HG02938 (cell line): ENCODE measurements at regions not wholly inside any gene's neighbourhood (a gene's known extent, or its start where the extent isn't known, plus 50 kb on each side); places are given as distances from the start of the nearest gene placed in this dataset.
"Not testable (repeated sequence)": the region's sequence is repeated elsewhere in the genome, so short reads cannot be mapped to it uniquely, and the experiment has no call there.

Source experiments
- ATAC-seq: cut with Tn5 transposase; IDR thresholded peaks from one replicate; pipeline ENCODE4 v1.9.1; 2021; ENCODE audit warnings: mild to moderate bottlenecking, moderate library complexity; ENCODE audit not compliant: unreplicated experiment

GRCh38 chr1:219324171-219324570 lies 150.5 kb downstream of the LYPLAL1 start:
- no peak for ATAC-seq

DNA sequence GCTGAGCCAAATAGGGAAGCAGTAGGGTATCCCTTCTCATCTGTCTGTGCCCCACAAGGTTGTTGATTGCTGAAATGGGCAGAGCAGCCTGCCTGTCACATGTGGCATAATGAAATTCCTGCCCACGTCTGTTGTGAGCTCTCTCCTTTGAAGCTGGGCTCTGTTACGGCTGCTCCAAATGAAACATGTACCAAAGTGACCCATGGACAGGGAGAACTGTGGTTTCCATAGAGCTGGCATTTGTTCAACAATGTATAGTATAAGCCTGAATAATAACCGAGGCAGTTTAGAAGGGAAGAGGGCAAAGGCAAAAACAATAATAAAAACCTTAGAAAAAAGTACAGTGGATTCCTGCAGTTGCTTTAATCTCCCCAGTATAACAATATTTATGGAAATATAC lies 149.7 kb downstream of the LYPLAL1 start:
- ATAC-seq, result no peak

DNA sequence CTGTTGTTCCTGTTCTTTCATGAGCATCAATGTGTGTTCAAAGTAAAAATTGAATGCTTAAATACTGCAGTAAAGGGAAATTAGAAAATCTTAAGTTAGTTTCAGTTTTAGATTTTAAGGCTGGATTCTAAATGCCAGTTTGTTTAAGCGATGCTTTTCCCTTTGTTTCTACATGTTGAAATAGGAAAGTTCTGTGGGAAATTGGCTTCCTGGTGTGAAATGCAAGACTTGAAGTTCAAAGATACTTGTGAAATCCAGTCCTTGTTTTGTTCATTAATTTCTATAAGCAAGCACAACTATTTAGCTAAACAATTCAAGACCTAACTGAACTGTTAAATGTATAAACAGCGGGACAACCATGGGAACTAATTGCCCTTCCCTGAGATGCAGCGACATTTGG lies 149.1 kb downstream of the LYPLAL1 start:
- no peak for ATAC-seq

GRCh38 chr1:219320563-219320962 lies 146.9 kb downstream of the LYPLAL1 start:
- not testable (repeated sequence) for ATAC-seq

- no peak for ATAC-seq
These were observed 145.1 kb downstream of the LYPLAL1 start for GRCh38 chr1:219318826-219319225.

- ATAC-seq, result no peak
These were observed 144.2 kb downstream of the LYPLAL1 start for GRCh38 chr1:219317762-219318353.

- no peak for ATAC-seq
These were observed 142.4 kb downstream of the LYPLAL1 start for GRCh38 chr1:219316066-219316465.

DNA sequence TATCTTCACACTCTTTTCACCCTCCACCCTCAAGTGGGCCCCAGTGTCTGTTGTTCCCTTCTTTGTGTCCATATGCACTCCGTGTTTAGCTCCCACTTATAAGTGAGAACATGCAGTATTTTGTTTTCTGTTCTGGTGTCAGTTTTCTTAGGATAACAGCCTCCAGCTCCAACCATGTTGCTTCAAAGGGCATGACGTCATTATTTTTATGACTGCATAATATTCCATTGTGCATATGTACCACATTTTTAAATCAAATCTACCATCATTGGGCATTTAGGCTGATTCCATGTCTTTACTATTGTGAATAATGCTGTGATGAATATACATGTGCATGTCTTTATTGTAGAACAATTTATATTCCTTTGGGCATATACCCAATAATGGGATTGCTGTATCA lies 140.3 kb downstream of the LYPLAL1 start:
- no peak for ATAC-seq

DNA sequence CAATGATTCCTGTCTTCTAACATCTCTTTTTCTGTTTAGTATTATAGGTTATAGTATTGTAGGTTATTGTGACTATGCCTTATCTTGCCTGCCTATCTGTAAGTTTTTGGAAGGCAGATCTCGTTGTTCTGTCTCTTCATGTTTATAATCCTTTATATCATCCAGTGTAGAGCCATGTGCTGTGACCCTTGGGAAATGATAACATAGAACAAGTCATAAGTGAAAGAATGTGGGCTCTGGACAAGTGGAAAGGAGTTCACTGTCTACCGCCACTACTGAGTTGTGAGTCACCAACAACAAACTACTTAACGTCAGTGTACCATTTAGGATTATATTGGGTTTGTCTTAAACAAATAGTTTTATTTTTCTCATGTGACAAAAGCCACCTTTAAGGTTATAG lies 139.3 kb downstream of the LYPLAL1 start:
- no peak for ATAC-seq

GRCh38 chr1:219310181-219310728 lies 136.6 kb downstream of the LYPLAL1 start:
- no peak for ATAC-seq

DNA sequence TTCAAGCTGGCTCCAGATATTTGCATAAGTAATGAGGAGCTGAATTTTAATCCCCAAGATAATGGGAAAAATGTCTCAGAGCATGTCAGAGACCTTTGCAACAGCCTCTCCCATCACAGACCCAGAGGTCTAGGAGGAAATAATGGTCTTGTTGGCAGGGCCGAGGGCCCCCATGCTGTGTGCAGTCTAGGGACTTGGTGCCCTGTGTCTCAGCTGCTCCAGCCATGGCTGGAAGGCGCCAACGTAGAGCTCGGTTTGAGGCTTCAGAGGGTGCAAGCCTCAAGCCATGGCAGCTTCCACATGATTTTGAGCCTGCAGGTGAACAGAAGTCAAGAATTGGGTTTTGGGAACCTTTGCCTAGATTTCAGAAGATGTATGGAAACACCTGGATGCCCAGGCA lies 134.7 kb downstream of the LYPLAL1 start:
- no peak for ATAC-seq

DNA sequence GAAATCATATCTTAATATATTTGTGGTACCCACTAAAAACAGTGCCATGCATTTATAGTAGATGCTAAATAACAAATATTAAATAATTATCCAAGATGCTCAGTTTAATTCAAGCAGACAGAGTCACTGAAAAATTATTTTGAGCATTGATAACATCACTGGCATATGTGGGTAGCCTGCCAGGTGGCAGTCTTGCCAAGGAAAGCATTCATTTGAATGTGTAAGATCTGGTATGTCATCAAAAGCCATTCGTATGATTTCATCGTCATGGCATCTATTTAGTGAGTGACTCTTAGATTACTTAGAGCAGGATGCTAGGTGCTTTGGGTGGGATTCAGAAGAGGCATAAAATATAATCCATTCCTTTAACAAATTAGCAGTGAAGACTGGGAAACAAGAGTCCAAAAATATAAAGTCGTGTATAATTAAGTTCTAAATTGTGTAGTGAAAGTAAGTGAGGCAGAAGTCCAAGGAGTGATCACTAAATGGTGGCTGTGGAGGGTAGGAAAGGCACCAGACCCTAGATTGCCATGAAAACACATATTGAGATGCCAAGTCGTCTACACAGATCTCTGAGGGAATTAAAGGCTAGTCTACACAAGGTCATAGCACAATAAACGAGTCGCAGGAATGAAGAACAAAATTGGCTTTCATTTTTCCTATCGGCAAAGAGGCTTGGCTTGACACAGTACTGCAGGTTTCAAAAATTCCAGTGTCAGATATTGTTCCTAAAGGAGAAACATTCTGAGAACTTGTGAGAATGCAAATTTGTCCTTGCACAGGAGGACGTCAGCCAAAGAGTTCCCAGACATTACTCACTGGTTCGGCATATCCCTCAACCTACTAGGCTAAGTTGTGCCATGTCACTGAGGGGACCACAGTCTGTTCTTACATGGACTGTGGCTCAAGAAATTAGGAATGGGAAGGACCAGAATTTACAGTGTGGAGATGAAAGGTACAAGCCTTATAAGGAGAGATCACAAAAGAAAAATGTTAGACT lies 130.8 kb downstream of the LYPLAL1 start:
- ATAC-seq, result no peak

GRCh38 chr1:219302697-219303096 lies 129.0 kb downstream of the LYPLAL1 start:
- ATAC-seq, result no peak

- no peak for ATAC-seq
These were observed 125.7 kb downstream of the LYPLAL1 start for GRCh38 chr1:219299420-219299819.

GRCh38 chr1:219298571-219299148 lies 125.0 kb downstream of the LYPLAL1 start:
- no peak for ATAC-seq

DNA sequence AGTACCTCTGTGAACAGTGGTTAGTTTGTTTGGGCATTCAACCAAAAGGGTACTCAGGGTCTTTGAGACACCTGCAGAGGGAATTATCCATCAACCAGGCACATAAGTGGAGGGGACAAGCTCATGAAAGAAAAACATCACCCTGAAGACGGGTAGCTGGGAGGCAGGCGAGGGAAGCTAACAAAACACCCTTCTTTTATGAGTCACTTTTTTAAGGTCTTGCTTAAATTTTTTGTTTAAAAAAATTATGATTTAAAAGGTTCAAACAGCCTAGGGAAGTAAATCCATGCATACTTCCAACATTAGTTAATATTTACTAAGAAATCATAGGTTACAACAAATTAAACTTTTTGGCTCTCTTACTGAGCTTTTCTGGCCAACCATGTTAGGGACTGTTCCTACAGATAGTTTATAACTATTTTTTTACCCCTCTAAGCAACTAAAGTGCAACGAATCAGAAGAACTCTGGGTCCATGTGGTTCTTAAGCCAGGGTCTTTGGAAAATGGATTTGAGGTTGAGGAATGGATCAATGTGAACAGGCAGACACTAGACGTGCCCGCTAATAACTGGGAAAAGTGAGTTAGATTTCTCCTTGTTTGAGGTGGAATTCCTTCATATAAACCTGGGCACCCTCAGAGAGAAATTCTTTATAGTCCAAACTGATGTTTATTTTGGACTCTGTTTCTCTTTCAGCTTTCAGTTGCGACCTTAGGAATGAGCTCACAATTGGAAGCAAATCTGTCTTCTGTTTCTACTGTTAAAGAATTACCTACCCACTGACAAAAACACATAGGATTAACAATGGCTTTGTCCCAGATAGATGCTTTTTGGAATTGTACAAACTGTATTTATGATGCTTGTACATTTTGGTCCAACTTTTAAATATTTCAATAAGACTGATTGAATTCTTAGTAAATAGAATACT lies 123.0 kb downstream of the LYPLAL1 start:
- no peak for ATAC-seq

GRCh38 chr1:219294251-219294650 lies 120.6 kb downstream of the LYPLAL1 start:
- ATAC-seq, result no peak

- ATAC-seq, result no peak
These were observed 119.7 kb downstream of the LYPLAL1 start for GRCh38 chr1:219293410-219293809.

GRCh38 chr1:219292999-219293398 lies 119.3 kb downstream of the LYPLAL1 start:
- no peak for ATAC-seq

DNA sequence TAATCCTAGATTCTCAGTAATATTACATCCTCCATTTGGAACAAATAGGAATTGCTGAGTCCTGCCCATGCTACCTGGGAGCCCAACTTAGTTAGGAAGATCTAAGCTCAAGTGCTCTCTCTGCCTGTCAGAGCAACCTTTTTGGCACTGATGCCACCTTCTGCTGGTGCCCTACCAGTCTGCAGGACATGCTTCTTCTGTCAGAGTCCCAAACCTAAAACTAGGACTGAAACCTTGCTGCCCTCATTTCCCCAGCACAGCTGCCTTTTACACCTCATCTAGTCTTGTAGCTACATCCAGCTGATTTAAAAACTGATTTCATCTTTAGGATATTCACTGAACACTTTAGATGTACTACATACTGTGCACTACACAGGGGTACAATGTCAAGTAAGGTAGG lies 118.7 kb downstream of the LYPLAL1 start:
- ATAC-seq, result no peak
